HG02610 (cell line): ENCODE measurements at regions not wholly inside any gene's neighbourhood (a gene's known extent, or its start where the extent isn't known, plus 50 kb on each side); places are given as distances from the start of the nearest gene placed in this dataset.

ENCODE experiments used
- ATAC-seq: cut with Tn5 transposase; IDR thresholded peaks from one replicate; pipeline ENCODE4 v1.9.1; 2021; ENCODE audit warnings: mild to moderate bottlenecking, moderate library complexity; ENCODE audit not compliant: unreplicated experiment

DNA sequence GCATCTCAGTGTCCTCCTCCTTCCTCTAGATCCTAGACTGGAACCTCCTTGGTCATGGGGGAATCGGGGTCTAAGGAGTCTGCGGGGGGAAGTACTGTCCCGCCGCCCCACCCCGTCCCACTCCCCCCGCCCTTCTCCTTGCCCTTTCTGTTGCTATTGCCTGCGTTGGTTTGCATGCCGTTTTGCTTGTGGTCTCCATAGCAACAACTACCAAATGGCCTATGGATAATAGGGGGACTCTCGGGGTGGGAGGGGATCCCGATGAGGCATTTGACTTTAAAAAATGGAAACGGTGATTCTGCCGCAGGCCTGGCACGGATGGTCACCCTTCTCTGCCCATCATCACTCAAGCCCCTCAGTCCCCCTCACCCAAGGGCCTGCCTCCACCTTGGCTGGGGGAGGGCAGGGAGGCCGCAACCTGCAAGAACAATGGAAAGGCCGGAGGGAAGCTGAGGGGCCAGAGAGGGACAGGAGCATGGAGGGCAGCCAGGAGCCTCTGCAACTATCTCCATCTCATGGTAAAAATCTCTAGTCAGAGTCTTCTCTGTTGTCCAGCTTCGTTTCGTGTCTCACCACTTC is 231.4 kb upstream of the TNRC6C start:
- ATAC-seq: no peak

DNA sequence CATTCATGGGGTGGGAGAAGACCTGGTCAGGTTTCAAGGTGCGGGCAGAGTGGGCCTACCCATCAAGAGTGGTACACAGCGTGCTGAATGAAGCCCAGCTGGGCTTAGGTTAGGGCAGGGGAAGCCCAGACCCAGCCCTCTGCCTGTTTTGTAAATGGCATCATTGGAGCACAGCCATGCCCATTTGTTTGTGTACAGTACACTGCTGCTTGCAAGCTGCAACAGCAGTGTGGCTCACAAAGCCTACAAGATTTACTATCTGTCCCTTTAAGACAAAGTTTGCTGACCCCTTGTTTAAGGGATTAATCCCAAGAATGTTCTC is 230.1 kb upstream of the TNRC6C start:
- no peak for ATAC-seq

DNA sequence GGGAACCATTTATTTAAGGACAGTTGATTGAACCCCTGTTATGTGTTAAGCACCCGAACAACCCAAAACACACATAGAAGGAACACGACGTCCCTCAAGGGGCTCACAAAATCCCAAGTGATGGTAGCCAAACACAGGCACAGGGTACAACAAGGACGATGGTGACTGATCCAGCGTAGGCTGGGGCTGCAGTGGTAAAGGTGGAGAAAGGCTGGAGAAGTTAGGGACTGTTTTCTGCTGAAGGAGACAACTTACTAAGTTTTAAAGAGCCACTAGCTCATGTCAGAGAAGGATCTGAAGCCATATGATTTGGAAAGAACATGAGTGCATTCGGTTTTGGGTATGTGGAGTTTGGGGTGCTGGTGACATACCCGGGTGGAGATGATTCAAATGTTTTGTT is 229.6 kb upstream of the TNRC6C start:
- ATAC-seq: no peak

DNA sequence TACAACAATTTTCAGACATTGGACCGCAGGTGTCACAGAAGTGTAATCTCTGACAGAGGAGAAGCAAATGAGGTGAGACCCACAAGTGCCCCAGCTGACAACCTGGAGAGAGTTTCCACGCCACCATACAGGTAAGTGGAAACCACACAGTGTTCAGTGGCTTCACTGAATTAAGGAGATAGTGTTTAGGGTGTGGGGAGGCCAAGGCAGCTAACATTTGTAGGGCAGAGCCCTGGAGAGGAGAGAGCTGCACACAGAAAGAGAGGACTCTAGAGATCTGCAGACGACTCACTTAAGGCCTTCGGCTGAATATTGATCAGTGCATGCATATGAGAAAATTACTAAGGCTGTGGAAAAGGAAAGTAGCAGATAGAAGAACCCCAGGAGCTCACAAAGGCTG is 228.9 kb upstream of the TNRC6C start:
- ATAC-seq: no peak

DNA sequence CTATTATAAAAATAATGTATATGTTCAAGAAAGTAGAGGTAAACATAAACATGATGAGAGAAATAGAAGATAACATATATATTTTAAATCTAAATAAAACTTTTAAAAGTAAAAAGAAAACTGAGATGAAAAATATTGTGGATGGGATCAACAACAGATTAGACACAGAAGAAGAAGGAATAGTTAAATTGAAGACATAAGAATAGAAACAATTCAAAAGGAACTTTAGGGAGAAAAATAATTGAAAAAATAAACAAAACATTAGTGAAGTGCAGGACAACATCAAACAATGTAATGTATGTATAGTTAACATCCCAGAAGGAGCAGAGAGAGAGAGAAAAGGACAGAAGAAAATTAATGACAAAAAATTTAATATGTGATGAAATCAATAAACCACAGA is 228.1 kb upstream of the TNRC6C start:
- no peak for ATAC-seq

DNA sequence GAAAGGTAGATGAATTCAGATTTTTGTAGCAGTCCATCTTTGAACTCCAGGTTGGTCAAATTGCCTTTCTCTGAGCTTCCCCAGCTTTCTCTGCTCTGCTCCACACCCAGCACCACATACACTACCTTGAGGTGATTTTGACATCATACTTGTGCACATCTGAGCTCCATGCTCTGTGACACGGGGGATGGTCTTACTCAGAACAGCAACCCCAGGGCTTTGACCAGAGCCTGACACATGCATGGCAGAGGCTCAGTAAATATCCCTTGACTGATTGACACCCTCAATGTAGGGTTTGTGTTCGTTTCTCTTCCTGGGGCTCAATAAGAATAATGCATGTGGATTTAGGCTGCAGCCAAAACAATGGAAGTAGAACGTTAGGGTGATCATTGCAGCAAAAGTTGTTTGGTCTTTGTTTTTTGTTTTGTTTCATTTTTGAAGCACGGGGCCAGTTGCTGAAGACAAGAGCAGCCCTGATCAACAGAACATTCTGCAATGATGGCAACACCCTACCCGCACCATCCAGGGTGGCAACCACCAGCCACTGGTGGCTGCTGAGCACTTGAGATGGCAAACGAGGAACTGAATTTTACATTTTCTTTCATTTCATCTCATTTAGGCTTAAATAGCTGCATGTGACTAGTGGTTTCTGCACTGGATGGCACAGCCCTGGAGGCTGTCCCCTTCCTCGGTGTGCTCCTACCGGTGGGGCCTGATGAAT is 224.8 kb upstream of the TNRC6C start:
- no peak for ATAC-seq

DNA sequence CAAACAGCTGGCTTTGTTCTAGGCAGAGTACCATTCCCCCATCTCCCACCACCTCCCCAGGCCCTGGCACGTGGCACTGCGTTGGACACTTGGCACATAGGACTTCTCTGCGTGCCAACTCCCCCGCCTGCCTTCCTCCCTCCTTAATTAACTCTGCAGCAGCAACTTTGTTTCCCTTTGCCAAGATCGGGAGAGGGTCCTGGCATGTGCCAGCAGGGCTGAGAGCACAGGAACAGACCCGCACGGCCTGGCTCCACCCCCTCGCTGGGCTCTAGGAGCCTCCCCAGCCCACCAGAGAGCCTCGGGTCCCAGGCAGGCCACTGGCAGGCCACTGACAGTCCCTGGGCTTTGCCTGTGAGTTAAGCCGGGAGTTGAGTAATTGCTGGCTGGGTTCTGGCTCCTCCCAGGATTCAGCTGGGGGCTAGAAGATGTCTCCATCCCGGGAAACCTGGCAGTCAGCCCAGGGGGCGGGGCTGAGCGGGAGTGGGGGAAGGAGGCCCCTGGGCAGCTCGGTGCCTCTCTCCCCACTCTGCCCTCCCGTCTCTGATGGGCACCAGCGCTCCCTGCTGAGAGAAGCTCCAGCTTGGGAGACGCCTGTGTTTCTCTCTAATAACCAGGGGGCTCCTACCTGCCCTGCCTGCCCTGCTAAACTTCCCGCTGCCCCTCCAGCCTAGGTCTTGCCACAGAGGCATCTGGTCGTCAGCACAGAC is 224.0 kb upstream of the TNRC6C start:
- ATAC-seq: no peak

DNA sequence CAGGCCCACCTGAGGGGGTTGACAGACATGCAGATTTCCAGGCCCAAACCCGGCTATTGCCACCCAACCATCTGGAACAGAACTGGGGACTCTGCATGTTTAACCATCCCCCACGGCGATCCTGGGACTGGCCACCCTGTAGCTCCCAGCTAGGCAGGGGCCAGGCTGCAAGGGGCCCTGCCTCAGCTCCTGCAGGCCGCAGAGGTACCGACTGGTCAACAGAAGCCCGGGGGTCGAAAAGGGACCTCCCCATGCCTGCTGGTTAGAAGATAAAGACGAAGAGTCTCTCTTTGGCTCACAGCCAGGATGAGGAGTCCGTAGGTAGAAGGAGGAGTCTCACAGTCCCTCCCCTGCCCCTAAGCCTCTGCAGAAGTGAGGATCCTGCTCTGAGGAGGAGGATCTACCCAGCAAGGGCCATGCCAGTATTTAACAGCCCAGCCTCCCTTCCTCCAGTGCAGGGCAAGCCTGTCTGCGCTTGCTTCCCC is 223.4 kb upstream of the TNRC6C start:
- ATAC-seq: no peak

DNA sequence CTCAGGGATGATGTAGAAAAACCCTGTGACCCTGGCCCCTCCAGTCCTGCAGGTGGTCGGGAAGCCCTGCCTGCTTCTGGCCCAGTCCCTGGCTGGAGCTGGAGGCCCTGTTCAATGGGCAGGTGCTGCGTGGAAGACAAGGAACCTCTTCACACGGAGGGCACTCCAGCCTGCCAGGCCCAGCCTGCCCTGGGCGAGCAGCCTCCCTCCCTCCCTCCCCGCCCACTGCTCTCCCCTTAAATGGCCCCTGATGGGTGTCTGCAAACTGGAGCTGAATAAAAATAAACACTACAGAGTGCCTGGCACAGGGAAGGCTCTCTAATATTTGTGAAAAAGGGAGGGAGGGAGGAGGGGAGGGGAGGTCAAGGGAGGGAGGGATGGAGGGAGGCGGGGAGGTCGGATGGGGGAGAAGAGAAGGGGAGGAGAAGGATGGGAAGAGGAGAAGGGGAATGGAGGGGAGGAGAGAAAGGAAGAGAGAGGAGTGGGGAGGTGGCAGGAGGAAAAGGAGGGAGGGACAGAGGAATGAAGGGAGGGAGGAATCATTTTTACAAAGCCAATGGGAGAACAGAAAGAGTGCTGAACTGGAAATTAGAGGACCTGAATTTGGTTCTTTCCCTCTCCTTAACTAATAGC is 222.8 kb upstream of the TNRC6C start:
- ATAC-seq: no peak

DNA sequence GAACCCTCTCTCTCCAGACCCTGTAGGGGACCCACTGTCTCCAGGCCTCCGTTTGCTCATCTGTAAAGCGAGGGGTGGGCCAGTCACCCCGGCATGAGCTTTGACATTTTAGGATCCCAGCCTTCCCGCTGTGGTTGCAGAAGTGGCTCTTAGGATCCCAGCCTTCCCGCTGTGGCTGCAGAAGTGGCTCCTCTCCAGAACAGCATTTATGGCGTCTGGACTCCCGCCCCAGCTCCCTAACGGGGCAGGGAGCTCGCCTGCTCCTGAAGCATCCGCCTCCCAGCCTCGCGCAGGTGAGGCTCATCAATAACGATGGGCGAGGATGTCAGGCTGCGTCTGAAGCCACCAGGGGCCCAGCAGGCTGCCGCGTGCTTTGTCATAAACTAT is 222.3 kb upstream of the TNRC6C start:
- no peak for ATAC-seq

DNA sequence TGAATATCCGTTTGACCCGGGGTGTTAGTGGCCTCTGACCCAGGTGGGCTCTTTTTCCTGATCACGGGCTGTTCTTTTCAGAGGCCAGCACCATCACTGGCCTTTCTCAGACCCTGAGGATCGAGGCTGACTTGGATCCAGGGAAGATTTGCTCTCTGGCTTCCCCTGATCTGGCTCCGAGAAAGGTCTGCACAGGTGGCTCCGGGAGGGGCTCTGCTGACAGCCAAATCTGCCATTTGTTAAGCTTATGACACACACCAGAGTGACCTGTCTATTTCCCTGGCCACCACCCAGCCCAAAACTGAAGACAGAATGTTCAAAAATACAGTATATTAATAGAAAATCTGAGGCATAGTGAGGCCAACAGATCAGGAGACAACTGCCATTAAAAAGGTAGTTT is 221.8 kb upstream of the TNRC6C start:
- no peak for ATAC-seq

DNA sequence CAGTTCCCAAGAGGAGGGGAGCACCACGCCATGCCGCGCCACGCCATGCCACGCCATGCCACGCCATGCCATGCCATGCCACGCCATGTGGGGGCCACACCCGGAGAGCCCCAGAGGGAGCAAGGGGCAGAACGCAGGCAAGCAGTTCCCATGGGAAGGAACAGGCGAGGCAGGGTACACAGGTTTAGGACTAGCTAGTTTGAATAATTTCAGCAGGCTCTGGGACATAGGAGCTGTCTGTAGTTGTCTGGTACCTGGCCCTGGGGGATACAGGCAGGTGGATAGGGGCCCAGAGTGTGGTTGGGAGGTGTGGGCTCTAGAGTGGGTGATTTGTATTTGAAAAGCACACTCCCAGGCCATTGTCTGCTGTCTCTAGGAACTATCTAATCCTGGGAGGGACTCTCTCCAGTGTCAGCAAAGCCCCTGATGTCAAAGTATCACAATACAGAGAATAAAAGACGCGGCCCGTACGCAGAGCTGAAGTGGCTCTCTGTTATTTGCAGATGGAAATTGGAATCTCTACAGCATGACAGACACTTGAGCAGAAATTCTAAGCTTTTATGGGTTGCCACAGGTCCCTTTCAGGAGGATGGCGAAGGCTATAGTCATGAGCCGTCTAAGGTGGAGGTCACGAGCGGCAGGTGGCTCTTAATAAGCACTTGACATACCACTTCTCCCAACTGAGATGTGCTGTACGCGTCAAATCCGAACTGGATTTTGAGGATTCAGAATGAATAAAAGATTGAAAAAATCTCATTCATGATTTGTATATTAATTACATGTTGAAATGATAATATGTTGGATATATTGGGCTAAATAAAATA is 220.8 kb upstream of the TNRC6C start:
- ATAC-seq: no peak

DNA sequence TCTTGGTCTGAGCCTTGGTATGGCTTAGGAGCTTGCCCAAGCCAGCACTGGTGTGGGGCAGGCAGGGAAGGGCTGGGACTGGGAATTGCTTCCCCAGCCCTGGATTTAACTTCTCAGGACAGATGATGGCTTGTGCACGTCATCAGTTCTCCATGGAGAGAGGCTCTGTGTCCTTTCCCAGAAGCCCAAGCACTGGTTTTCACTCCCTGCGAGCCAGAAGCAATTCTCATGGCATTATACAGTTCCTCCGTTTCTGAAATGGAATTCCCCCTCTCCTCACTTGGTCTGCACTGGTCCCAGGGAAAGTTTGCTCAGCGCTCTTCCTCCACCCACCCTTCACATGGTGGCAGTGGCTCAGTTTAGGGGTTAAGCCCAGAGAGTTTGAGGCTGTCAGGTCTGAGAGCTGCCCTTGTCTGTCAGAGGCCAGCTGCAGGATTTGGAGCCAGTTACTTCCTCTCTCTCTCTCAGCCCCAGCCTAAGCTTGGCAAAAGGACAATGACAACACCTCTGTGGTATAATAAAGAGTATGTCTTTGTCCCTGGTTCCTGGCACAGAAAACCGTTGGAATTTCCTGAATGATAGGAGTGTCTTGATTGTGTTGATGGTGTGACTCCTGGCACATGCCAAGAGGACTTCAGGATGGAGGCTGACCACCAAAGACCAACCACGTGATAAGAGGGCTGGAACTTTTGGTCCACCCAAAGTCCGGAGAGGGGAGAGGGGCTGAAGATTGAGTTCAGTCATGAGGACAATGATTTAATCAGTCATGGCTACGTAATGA is 219.6 kb upstream of the TNRC6C start:
- ATAC-seq: no peak

DNA sequence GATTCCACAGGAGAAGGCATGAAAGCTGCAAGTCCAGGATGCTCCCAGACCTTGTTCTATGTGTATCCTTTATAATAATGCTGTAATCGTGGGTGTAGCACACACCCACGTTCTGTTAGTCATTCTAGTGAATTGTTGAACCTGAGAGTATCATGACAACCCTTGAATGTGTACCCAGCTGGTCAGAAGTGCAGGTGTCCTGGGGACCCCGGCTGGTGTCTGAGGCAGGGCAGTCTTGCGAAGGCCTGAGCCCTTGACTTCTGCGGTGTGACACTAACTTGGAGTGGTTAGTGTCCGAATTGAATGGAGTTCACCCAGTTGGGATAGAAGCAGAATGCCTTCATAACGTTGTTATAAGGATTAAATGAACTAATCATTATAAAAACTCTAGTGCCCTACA is 218.0 kb upstream of the TNRC6C start:
- ATAC-seq: no peak

DNA sequence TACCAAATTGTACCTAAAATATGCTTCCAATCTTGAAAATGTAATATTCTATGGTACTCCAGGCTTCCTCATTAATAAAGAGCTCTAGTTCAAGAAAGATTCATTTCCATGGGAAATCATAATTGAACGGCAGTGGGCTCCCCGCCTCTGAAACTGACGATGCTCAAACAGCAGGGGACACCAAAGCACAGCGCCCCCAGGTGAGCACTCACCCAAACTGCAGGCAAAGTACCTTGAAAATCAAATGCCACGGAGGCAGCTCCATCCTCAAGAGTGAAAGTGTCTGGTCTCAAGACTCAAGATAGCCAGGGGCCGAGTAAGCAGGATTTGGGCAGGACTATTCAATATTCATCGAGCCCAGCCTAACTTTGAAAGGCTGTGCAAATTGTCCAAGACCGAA is 217.4 kb upstream of the TNRC6C start:
- ATAC-seq: no peak

DNA sequence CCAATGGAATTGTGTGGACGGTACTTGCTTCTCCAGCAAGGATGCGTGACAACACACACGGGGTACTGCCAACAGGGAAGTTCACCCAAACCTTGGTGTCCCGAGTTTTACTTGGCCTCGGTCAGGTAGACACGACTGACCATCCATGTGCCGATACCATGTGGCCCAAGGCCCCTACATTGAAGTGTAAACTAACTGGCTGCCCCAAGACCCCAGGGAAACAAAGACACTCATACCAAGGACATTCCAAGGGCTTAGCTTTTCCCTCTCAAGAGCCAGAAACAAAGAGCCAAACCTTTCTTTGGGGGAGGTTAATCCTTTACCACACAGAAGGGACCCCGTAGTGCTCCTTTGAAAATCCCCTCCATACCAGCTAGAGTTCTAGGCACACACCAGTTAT is 215.9 kb upstream of the TNRC6C start:
- no peak for ATAC-seq

DNA sequence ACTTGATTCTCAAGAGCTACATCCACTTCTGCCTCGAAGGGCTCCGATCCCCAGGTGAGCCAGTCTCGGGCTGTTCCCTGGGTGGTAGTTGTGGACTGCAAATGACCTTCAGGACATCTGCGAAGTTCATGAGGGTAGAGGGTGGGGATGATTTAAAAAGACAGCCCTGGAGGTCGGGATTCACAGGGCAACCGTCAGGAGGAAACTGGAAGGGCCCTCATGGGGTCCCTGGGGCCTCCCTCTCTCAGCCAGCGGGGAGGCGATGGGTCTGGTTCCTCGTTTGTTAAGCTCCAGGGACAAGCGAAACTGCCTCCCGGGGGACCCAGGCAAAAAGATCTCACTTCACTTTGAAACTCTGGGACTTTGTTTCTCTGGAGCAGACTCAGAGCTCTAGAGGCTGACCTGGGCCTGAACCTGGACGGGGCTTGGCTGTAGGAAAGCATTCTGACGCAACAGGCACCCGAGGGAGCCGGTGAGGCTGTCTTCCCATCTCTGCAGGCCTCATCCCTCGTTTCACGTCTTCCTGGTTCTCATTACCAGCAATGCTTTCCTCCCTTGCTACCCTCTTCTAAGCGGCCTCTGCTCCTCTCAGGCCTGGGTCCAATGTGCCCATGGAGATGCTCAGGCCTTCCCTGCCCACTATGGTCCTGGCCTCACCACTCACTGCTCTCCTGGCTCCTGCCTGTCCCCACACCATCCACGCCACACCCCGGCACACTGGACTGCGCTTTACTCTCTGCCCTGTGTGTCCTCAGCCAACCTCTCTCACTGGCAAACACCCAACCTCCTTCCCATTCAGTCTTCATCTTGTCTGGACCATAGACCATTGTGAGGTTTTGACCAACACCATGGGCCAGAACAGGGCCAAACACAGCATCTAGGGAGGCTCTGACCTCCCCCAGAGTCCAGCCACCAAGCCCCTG is 214.2 kb upstream of the TNRC6C start:
- no peak for ATAC-seq

DNA sequence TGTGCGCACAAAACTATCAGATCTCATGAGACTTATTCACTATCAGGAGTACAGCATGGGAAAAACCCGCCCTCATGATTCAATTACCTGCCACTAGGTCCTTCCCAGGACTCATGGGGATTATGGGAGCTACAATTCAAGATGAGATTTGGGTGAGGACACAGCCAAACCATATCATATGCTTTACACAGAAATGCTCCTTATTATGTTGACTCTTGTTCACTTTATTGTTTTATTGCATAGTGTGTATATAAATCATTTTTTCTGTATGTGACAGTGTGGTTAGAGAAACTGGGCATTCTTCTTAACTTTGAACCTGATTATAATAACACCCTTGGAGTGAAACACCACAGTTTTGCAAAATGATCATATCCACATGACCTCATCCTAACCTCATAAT is 212.8 kb upstream of the TNRC6C start:
- ATAC-seq: no peak

DNA sequence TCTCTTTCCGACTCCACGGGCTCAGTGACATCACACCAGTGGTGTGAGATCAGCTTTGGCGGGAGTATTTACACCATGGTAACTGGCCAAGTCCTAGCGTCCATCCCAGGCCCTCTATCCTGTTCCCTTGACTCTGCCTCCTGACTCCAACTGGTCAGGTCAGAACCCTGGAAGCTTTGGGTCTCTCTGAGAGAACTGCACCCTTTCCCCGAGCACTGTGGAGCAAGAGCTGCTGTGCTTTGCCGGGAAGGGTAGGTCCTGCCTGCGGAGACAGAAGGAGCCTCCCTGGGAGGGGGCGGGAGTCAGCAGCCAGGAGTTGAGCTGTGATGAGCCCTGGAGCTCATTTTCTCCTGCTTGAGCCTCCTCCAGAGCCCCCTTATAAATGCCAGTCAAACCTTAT is 212.1 kb upstream of the TNRC6C start:
- ATAC-seq: no peak
